Fibroblast of skin of left biceps (primary cell): ENCODE measurements at regions not wholly inside any gene's neighbourhood (a gene's known extent, or its start where the extent isn't known, plus 50 kb on each side); places are given as distances from the start of the nearest gene placed in this dataset.

Experiments used
- DNase-seq, 2 experiments: peaks; one replicate each; pipeline ENCODE4 v3.0.0-alpha.2; 2013; ENCODE audit warnings: low read depth in 2 of 2

GRCh38 chr2:118322406-118322805 is 234.1 kb downstream of the INSIG2 start:
- no peak for DNase-seq

GRCh38 chr2:118321432-118322105 is 233.3 kb downstream of the INSIG2 start:
- no peak for DNase-seq

- DNase-seq: no peak
Observed at GRCh38 chr2:118320658-118321057, 232.4 kb downstream of the INSIG2 start.

GRCh38 chr2:118320196-118320595 is 231.9 kb downstream of the INSIG2 start:
- DNase-seq: no peak

- no peak for DNase-seq
Observed at GRCh38 chr2:118319271-118319684, 231.0 kb downstream of the INSIG2 start.

- DNase-seq: no peak
Observed at GRCh38 chr2:118315606-118316005, 227.3 kb downstream of the INSIG2 start.

- no peak for DNase-seq
Observed at GRCh38 chr2:118312969-118313756, 224.9 kb downstream of the INSIG2 start.

GRCh38 chr2:118310681-118311429 is 222.6 kb downstream of the INSIG2 start:
- DNase-seq: no peak

GRCh38 chr2:118309946-118310680 is 221.8 kb downstream of the INSIG2 start:
- DNase-seq: no peak

- no peak for DNase-seq
Observed at GRCh38 chr2:118309257-118309945, 221.1 kb downstream of the INSIG2 start.

GRCh38 chr2:118307864-118308263 is 219.6 kb downstream of the INSIG2 start:
- DNase-seq: no peak

GRCh38 chr2:118301248-118301647 is 213.0 kb downstream of the INSIG2 start:
- no peak for DNase-seq

GRCh38 chr2:118300832-118301231 is 212.6 kb downstream of the INSIG2 start:
- no peak for DNase-seq

- no peak for DNase-seq
Observed at GRCh38 chr2:118296663-118297062, 208.4 kb downstream of the INSIG2 start.

GRCh38 chr2:118295592-118296390 is 207.5 kb downstream of the INSIG2 start:
- no peak for DNase-seq

- no peak for DNase-seq
Observed at GRCh38 chr2:118294063-118294462, 205.8 kb downstream of the INSIG2 start.

- DNase-seq: peak; percentile 68 to 70
Observed at GRCh38 chr2:118292991-118293390, 204.7 kb downstream of the INSIG2 start.

- DNase-seq: no peak
Observed at GRCh38 chr2:118291251-118291880, 203.1 kb downstream of the INSIG2 start.

GRCh38 chr2:118290411-118291250 is 202.4 kb downstream of the INSIG2 start:
- DNase-seq: no peak
